Activated CD4-positive, alpha-beta T cell treated with anti-CD3 and anti-CD28 coated beads, Interleukin-2, amount 10 ng/mL, durations not matched to agents 24 days and 14 days (primary cell): ENCODE measurements at regions not wholly inside any gene's neighbourhood (a gene's known extent, or its start where the extent isn't known, plus 50 kb on each side); places are given as distances from the start of the nearest gene placed in this dataset.
"Not testable (repeated sequence)": the region's sequence is repeated elsewhere in the genome, so short reads cannot be mapped to it uniquely, and the experiment has no call there.

ENCODE experiments used
- DNase-seq: peaks from one replicate; pipeline ENCODE4 v3.0.0; 2022
- H3K27ac Mint-ChIP-seq: one replicate; pipeline ENCODE4 v1.8.0; 2022; ENCODE audit warnings: mild to moderate bottlenecking, mixed read lengths
- H3K27me3 Mint-ChIP-seq: one replicate; pipeline ENCODE4 v1.8.0; 2022; ENCODE audit warnings: mixed read lengths
- H3K36me3 Mint-ChIP-seq: one replicate; pipeline ENCODE4 v1.8.0; 2022; ENCODE audit warnings: low read depth, mild to moderate bottlenecking, mixed read lengths
- H3K4me1 Mint-ChIP-seq: one replicate; pipeline ENCODE4 v1.8.0; 2021; ENCODE audit warnings: mixed read lengths
- H3K4me3 Mint-ChIP-seq: one replicate; pipeline ENCODE4 v1.8.0; 2022; ENCODE audit warnings: mild to moderate bottlenecking, moderate library complexity, mixed read lengths
- H3K9me3 Mint-ChIP-seq: one replicate; pipeline ENCODE4 v1.8.0; 2021; ENCODE audit warnings: mixed read lengths
- intact Hi-C: fragments of 100-400 bp; cut with micrococcal nuclease; formaldehyde crosslinking; loops from one replicate; pipeline ENCODE4 v1.15.1; 2023

GRCh38 chr18:62629031-62629430, 86.3 kb upstream of the PHLPP1 start:
- DNase-seq = no peak
- Mint-ChIP-seq H3K27ac (no peak overlapping the region), H3K9me3 (no peaks in the 10 kb centered on the region), H3K27me3 (peaks cover 9% of the 10 kb centered on the region), H3K4me1 (no peaks in the 10 kb centered on the region), H3K4me3 (no peak overlapping the region), H3K36me3 (no peaks in the 10 kb centered on the region)
- intact Hi-C loops = no loop called here

- Mint-ChIP-seq H3K27ac (no peak overlapping the region), H3K27me3 (peaks cover 16% of the 10 kb centered on the region), H3K36me3 (no peaks in the 10 kb centered on the region), H3K4me3 (no peak overlapping the region), H3K4me1 (no peaks in the 10 kb centered on the region), H3K9me3 (no peaks in the 10 kb centered on the region)
- DNase-seq = no peak
- intact Hi-C loops = no loop called here
Observed at GRCh38 chr18:62631173-62631572, 84.2 kb upstream of the PHLPP1 start.

GRCh38 chr18:62632788-62633455, 82.4 kb upstream of the PHLPP1 start:
- no peak for DNase-seq
- H3K9me3 Mint-ChIP-seq = no peaks in the 10 kb centered on the region

GRCh38 chr18:62634458-62634857, 80.9 kb upstream of the PHLPP1 start:
- no peak for DNase-seq
- Mint-ChIP-seq H3K36me3 (no peaks in the 10 kb centered on the region), H3K27ac (no peak overlapping the region), H3K4me1 (peaks cover 7% of the 10 kb centered on the region), H3K9me3 (no peaks in the 10 kb centered on the region), H3K27me3 (peaks cover 18% of the 10 kb centered on the region), H3K4me3 (no peak overlapping the region)
- intact Hi-C loops = no loop called here

More at GRCh38 chr18:62632788-62633455, 82.4 kb upstream of the PHLPP1 start:
- peaks cover 16% of the 10 kb centered on the region for H3K27me3 Mint-ChIP-seq
- peaks cover 2% of the 10 kb centered on the region for H3K4me1 Mint-ChIP-seq
- H3K27ac Mint-ChIP-seq = no peak overlapping the region
- H3K4me3 Mint-ChIP-seq = no peak overlapping the region
- no peaks in the 10 kb centered on the region for H3K36me3 Mint-ChIP-seq
- intact Hi-C loops = no loop called here

GRCh38 chr18:62634979-62635630, 80.2 kb upstream of the PHLPP1 start:
- peaks cover 18% of the 10 kb centered on the region for H3K27me3 Mint-ChIP-seq

GRCh38 chr18:62637403-62637802, 77.9 kb upstream of the PHLPP1 start:
- DNase-seq = no peak
- intact Hi-C loops = loop anchor here (5.0 kb wide), 1 partner anchor 75 kb away; no protein-coding TSS in a partner anchor
- Mint-ChIP-seq H3K4me3 (no peak overlapping the region), H3K9me3 (no peaks in the 10 kb centered on the region), H3K36me3 (no peaks in the 10 kb centered on the region), H3K27ac (no peak overlapping the region), H3K4me1 (peaks cover 7% of the 10 kb centered on the region), H3K27me3 (peaks cover 15% of the 10 kb centered on the region)

More at GRCh38 chr18:62634979-62635630, 80.2 kb upstream of the PHLPP1 start:
- no peak overlapping the region for H3K27ac Mint-ChIP-seq
- H3K9me3 Mint-ChIP-seq = no peaks in the 10 kb centered on the region
- no peaks in the 10 kb centered on the region for H3K36me3 Mint-ChIP-seq
- no peak for DNase-seq
- H3K4me1 Mint-ChIP-seq = peaks cover 7% of the 10 kb centered on the region
- H3K4me3 Mint-ChIP-seq = no peak overlapping the region
- intact Hi-C loops = loop anchor here (5.0 kb wide), 1 partner anchor 77 kb away; no protein-coding TSS in a partner anchor

GRCh38 chr18:62637807-62638687, 77.3 kb upstream of the PHLPP1 start:
- Mint-ChIP-seq H3K4me1 (peaks cover 7% of the 10 kb centered on the region), H3K9me3 (no peaks in the 10 kb centered on the region), H3K36me3 (no peaks in the 10 kb centered on the region), H3K4me3 (no peak overlapping the region), H3K27me3 (peaks cover 15% of the 10 kb centered on the region), H3K27ac (no peak overlapping the region)
- DNase-seq = peak; percentile 85
- intact Hi-C loops = loop anchor here (1.0 to 5.0 kb wide), 2 partner anchors 74 to 344 kb away; no protein-coding TSS in a partner anchor

- H3K9me3 Mint-ChIP-seq = no peaks in the 10 kb centered on the region
- no peak for DNase-seq
- intact Hi-C loops = no loop called here
- H3K36me3 Mint-ChIP-seq = no peaks in the 10 kb centered on the region
- no peak overlapping the region for H3K4me3 Mint-ChIP-seq
- no peak overlapping the region for H3K27ac Mint-ChIP-seq
- H3K27me3 Mint-ChIP-seq = peaks cover 17% of the 10 kb centered on the region
- H3K4me1 Mint-ChIP-seq = peaks cover 5% of the 10 kb centered on the region
Observed at GRCh38 chr18:62643181-62643580, 72.2 kb upstream of the PHLPP1 start.

- intact Hi-C loops = no loop called here
- Mint-ChIP-seq H3K36me3 (no peaks in the 10 kb centered on the region), H3K4me1 (no peaks in the 10 kb centered on the region), H3K27me3 (peaks cover 15% of the 10 kb centered on the region), H3K27ac (no peak overlapping the region), H3K9me3 (no peaks in the 10 kb centered on the region), H3K4me3 (no peak overlapping the region)
- DNase-seq = no peak
Observed at GRCh38 chr18:62644773-62645172, 70.6 kb upstream of the PHLPP1 start.

- no peaks in the 10 kb centered on the region for H3K9me3 Mint-ChIP-seq
- no peaks in the 10 kb centered on the region for H3K4me1 Mint-ChIP-seq
- peaks cover 14% of the 10 kb centered on the region for H3K27me3 Mint-ChIP-seq
- no peak overlapping the region for H3K27ac Mint-ChIP-seq
- intact Hi-C loops = no loop called here
- DNase-seq = no peak
- no peak overlapping the region for H3K4me3 Mint-ChIP-seq
- H3K36me3 Mint-ChIP-seq = no peaks in the 10 kb centered on the region
Observed at GRCh38 chr18:62647179-62647578, 68.2 kb upstream of the PHLPP1 start.

- H3K4me1 Mint-ChIP-seq = no peaks in the 10 kb centered on the region
- no peak overlapping the region for H3K27ac Mint-ChIP-seq
- no peaks in the 10 kb centered on the region for H3K36me3 Mint-ChIP-seq
- no peak overlapping the region for H3K4me3 Mint-ChIP-seq
- DNase-seq = no peak
- no peaks in the 10 kb centered on the region for H3K9me3 Mint-ChIP-seq
- intact Hi-C loops = no loop called here
- peaks cover 17% of the 10 kb centered on the region for H3K27me3 Mint-ChIP-seq
Observed at GRCh38 chr18:62648045-62648678, 67.2 kb upstream of the PHLPP1 start.

- H3K36me3 Mint-ChIP-seq = no peaks in the 10 kb centered on the region
- no peaks in the 10 kb centered on the region for H3K4me1 Mint-ChIP-seq
Observed at GRCh38 chr18:62651276-62652056, 63.9 kb upstream of the PHLPP1 start.

GRCh38 chr18:62652057-62652629, 63.2 kb upstream of the PHLPP1 start:
- H3K36me3 Mint-ChIP-seq, DNase-seq, H3K9me3 Mint-ChIP-seq, H3K4me3 Mint-ChIP-seq, H3K27ac Mint-ChIP-seq, intact Hi-C loops, H3K4me1 Mint-ChIP-seq: not testable (repeated sequence)
- peaks cover 11% of the 10 kb centered on the region for H3K27me3 Mint-ChIP-seq

More at GRCh38 chr18:62651276-62652056, 63.9 kb upstream of the PHLPP1 start:
- Mint-ChIP-seq H3K27ac (no peak overlapping the region), H3K27me3 (peaks cover 14% of the 10 kb centered on the region), H3K9me3 (no peaks in the 10 kb centered on the region), H3K4me3 (no peak overlapping the region)
- DNase-seq = no peak
- intact Hi-C loops = no loop called here
